Neural cell (in vitro differentiated cells): ENCODE measurements at regions not wholly inside any gene's neighbourhood (a gene's known extent, or its start where the extent isn't known, plus 50 kb on each side); places are given as distances from the start of the nearest gene placed in this dataset.
A peak's percentile ranks its signal among the peaks of the same experiment; 100 is the strongest.

Experiments used
- H2AFZ ChIP-seq: fragments of 200-600, 300-800 bp; sonication (generic), shearing (Covaris generic); 2 replicates; pipeline ENCODE4 v1.6.0; 2014; ENCODE audit warnings: low read depth, mild to moderate bottlenecking, antibody characterized with exemption, low read length, moderate library complexity
- H3F3A ChIP-seq: fragments of 200-600 bp; shearing (Covaris generic); 2 replicates; pipeline ENCODE4 v1.6.1; 2016; ENCODE audit warnings: mild to moderate bottlenecking, moderate library complexity, mixed read lengths, antibody characterized with exemption, low read length; ENCODE audit not compliant: insufficient read depth, poor library complexity, severe bottlenecking
- H3K27ac ChIP-seq: fragments of 200-600, 300-800 bp; sonication (generic), shearing (Covaris generic); 2 replicates; pipeline ENCODE4 v1.5.1; 2014; ENCODE audit warnings: mild to moderate bottlenecking, low read length, moderate library complexity
- H3K27me3 ChIP-seq: fragments of 300-800, 200-600 bp; sonication (generic), shearing (Covaris generic); 2 replicates; pipeline ENCODE4 v1.6.0; 2014; ENCODE audit warnings: mild to moderate bottlenecking, low read depth, low read length, moderate library complexity; ENCODE audit not compliant: insufficient read depth
- H3K36me3 ChIP-seq: fragments of 300-800, 200-600 bp; sonication (generic), shearing (Covaris generic); 2 replicates; pipeline ENCODE4 v1.5.1; 2014; ENCODE audit warnings: mild to moderate bottlenecking, antibody characterized with exemption, low read length, moderate library complexity; ENCODE audit not compliant: insufficient read depth
- H3K4me2 ChIP-seq: fragments of 300-800, 200-600 bp; sonication (generic), shearing (Covaris generic); 2 replicates; pipeline ENCODE4 v1.6.0; 2014; ENCODE audit warnings: mild to moderate bottlenecking, low read length
- H3K4me3 ChIP-seq: fragments of 300-800, 200-600 bp; sonication (generic), shearing (Covaris generic); 2 replicates; pipeline ENCODE4 v1.5.1; 2014; ENCODE audit warnings: mild to moderate bottlenecking, low read length, moderate library complexity
- H3K79me2 ChIP-seq: fragments of 200-600 bp; shearing (Covaris generic); replicated peaks from 2 replicates; pipeline ENCODE4 v1.6.0; 2014; ENCODE audit warnings: mild to moderate bottlenecking, low read length, moderate library complexity; ENCODE audit not compliant: insufficient read depth
- H3K9ac ChIP-seq: fragments of 300-800, 200-600 bp; sonication (generic), shearing (Covaris generic); 2 replicates; pipeline ENCODE4 v1.6.1; 2016; ENCODE audit warnings: mild to moderate bottlenecking, low read length, mixed read lengths
- H3K9me2 ChIP-seq: fragments of 200-600 bp; shearing (Covaris generic); 2 replicates; pipeline ENCODE4 v1.6.1; 2016; ENCODE audit warnings: mild to moderate bottlenecking, low read length, mixed read lengths; ENCODE audit not compliant: insufficient read depth
- H3K9me3 ChIP-seq: fragments of 200-600, 300-800 bp; sonication (generic), shearing (Covaris generic); 2 replicates; pipeline ENCODE4 v1.6.1; 2016; ENCODE audit warnings: mild to moderate bottlenecking, mixed run types, low read length, moderate library complexity, mixed read lengths
- H4K20me1 ChIP-seq: fragments of 200-600 bp; shearing (Covaris generic); 2 replicates; pipeline ENCODE4 v1.6.1; 2016; ENCODE audit warnings: mild to moderate bottlenecking, mixed run types; ENCODE audit not compliant: insufficient read depth
- CTCF ChIP-seq: fragments of 450-650 bp; IDR thresholded peaks from 2 replicates; pipeline ENCODE4 v1.5.1; 2014; ENCODE audit warnings: antibody characterized with exemption, mild to moderate bottlenecking, moderate library complexity; ENCODE audit not compliant: poor library complexity, severe bottlenecking
- EP300 ChIP-seq: fragments of 450-650 bp; conservative IDR thresholded peaks from 2 replicates; pipeline ENCODE4 v1.6.1; 2014; ENCODE audit warnings: antibody characterized with exemption, mild to moderate bottlenecking, moderate library complexity; ENCODE audit not compliant: poor library complexity, severe bottlenecking
- EZH2 ChIP-seq: fragments of 200-600, 300-800 bp; shearing (Covaris generic), sonication (generic); IDR thresholded peaks from 2 replicates; pipeline ENCODE4 v1.6.1; 2014; ENCODE audit warnings: antibody characterized with exemption, low read length, borderline replicate concordance, mild to moderate bottlenecking; ENCODE audit not compliant: insufficient read depth, poor library complexity, severe bottlenecking
- MXI1 ChIP-seq: fragments of 450-650 bp; conservative IDR thresholded peaks from 2 replicates; pipeline ENCODE4 v1.6.1; 2014; ENCODE audit warnings: antibody characterized with exemption, mild to moderate bottlenecking; ENCODE audit not compliant: poor library complexity, severe bottlenecking
- POLR2AphosphoS5 ChIP-seq: IDR thresholded peaks from 2 replicates; pipeline ENCODE4 v1.6.1; 2012
- RAD21 ChIP-seq: fragments of 450-650 bp; conservative IDR thresholded peaks from 2 replicates; pipeline ENCODE4 v1.6.1; 2014; ENCODE audit warnings: antibody characterized with exemption, mild to moderate bottlenecking, moderate library complexity
- SMC3 ChIP-seq: fragments of 450-650 bp; conservative IDR thresholded peaks from 2 replicates; pipeline ENCODE4 v1.6.1; 2014; ENCODE audit warnings: antibody characterized with exemption, mild to moderate bottlenecking, moderate library complexity; ENCODE audit not compliant: poor library complexity
- TAF1 ChIP-seq: IDR thresholded peaks from 2 replicates; pipeline ENCODE4 v1.6.1; 2012; ENCODE audit warnings: low read depth
- TF ChIP-seq, protein P1 (sequence below): IDR thresholded peaks from 2 replicates; pipeline ENCODE4 v1.6.1; 2012; ENCODE audit warnings: borderline replicate concordance

- no peaks in the 10 kb centered on the region for H3K79me2 ChIP-seq
- H3K9me2 ChIP-seq = no peaks in the 10 kb centered on the region
- no peaks in the 10 kb centered on the region for H3K27me3 ChIP-seq
- no peaks in the 10 kb centered on the region for H3F3A ChIP-seq
- H3K4me2 ChIP-seq = no peak overlapping the region
- no peak for TF ChIP-seq EZH2
- no peak for TF ChIP-seq SMC3
- TF ChIP-seq TAF1 = no peak
- TF ChIP-seq, protein P1, sequence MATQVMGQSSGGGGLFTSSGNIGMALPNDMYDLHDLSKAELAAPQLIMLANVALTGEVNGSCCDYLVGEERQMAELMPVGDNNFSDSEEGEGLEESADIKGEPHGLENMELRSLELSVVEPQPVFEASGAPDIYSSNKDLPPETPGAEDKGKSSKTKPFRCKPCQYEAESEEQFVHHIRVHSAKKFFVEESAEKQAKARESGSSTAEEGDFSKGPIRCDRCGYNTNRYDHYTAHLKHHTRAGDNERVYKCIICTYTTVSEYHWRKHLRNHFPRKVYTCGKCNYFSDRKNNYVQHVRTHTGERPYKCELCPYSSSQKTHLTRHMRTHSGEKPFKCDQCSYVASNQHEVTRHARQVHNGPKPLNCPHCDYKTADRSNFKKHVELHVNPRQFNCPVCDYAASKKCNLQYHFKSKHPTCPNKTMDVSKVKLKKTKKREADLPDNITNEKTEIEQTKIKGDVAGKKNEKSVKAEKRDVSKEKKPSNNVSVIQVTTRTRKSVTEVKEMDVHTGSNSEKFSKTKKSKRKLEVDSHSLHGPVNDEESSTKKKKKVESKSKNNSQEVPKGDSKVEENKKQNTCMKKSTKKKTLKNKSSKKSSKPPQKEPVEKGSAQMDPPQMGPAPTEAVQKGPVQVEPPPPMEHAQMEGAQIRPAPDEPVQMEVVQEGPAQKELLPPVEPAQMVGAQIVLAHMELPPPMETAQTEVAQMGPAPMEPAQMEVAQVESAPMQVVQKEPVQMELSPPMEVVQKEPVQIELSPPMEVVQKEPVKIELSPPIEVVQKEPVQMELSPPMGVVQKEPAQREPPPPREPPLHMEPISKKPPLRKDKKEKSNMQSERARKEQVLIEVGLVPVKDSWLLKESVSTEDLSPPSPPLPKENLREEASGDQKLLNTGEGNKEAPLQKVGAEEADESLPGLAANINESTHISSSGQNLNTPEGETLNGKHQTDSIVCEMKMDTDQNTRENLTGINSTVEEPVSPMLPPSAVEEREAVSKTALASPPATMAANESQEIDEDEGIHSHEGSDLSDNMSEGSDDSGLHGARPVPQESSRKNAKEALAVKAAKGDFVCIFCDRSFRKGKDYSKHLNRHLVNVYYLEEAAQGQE = no peak
- no peak for TF ChIP-seq CTCF
- TF ChIP-seq RAD21 = no peak
- TF ChIP-seq MXI1 = no peak
- TF ChIP-seq EP300 = no peak
- no peak for TF ChIP-seq POLR2AphosphoS5
- H4K20me1 ChIP-seq = no peaks in the 10 kb centered on the region
- no peaks in the 10 kb centered on the region for H3K9me3 ChIP-seq
- H3K27ac ChIP-seq = peak overlapping the region; percentile 53
- H3K36me3 ChIP-seq = no peaks in the 10 kb centered on the region
- H3K4me3 ChIP-seq = peak overlapping the region; percentile 9
- no peak overlapping the region for H2AFZ ChIP-seq
- no peak overlapping the region for H3K9ac ChIP-seq
Observed at GRCh38 chr12:92047393-92047826, 98.2 kb downstream of the BTG1 start.

DNA sequence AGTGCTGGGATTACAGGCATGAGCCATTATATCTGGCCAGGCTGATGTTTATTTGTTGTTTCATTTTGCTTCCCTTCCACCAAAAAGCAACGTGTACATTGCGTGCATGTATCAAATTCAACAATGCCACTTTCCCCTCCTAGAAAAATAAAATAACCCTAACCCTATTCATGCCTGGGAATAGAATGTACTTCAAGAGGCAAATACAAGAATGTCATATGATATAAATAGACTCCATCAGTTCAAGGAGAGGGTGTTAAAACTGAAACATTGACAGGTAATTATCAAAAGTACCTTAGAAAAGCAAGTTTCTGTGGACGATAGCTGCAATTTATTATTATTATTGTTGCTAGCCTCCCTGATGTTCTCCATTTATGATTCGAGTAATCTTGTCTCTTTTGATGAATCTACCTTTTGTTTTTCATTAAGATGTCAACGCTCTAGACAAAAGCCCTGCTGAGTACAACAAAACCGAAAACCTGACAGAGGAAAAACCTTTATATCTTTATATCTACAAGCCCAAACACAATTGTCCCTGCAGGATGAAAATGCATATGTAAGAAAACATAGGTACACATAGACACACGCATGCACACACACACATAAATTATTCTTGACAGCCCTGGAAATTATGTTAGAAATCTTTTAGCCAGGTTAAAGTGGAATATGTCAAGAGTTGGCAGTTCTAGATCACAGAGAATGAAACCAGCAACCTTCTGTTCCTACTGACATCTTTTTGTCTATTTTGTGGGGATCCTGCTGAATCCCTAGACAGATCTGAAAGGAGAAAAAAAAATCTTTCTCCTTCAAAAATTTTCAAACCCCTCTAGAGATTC lies 98.9 kb downstream of the BTG1 start:
- no peaks in the 10 kb centered on the region for H3K79me2 ChIP-seq
- H3F3A ChIP-seq = no peaks in the 10 kb centered on the region
- no peak overlapping the region for H3K9ac ChIP-seq
- H3K4me3 ChIP-seq = peak overlapping the region; percentile 9
- peak overlapping the region; percentile 53 for H3K27ac ChIP-seq
- no peaks in the 10 kb centered on the region for H4K20me1 ChIP-seq
- H3K9me2 ChIP-seq = no peaks in the 10 kb centered on the region
- H3K4me2 ChIP-seq = no peak overlapping the region
- H2AFZ ChIP-seq = no peak overlapping the region
- H3K36me3 ChIP-seq = no peaks in the 10 kb centered on the region
- TF ChIP-seq POLR2AphosphoS5 = peak; percentile 27
- no peak for TF ChIP-seq SMC3
- TF ChIP-seq EP300 = peak; percentile 80
- TF ChIP-seq, protein P1 = peak; percentile 20
- no peak for TF ChIP-seq EZH2
- no peak for TF ChIP-seq CTCF
- no peak for TF ChIP-seq RAD21
- no peaks in the 10 kb centered on the region for H3K9me3 ChIP-seq
- no peaks in the 10 kb centered on the region for H3K27me3 ChIP-seq
